HK-2 (cell line): ENCODE measurements at regions not wholly inside any gene's neighbourhood (a gene's known extent, or its start where the extent isn't known, plus 50 kb on each side); places are given as distances from the start of the nearest gene placed in this dataset.

Experiments used
- DNase-seq: peaks from one replicate; pipeline ENCODE4 v3.0.0-alpha.2; 2018; ENCODE audit not compliant: unreplicated experiment

DNA sequence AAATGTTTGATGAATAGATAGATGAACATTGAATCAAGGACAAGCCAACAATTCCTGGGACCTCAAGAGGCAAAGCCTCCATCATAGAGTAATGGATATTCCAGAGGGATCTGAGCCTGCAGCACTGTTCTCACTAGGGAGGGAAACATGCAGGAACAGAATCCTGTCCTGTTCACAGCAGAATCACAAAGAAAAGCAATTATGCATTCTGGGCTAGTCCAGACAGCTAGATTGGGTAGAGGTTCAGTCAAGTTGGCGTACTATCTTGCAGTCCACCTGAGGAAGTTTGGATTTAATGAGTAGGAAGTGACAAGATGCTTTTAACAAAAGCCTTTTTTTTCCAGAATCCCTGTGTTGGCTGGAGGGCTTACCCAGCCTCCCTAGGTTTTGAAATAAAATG, 314.5 kb upstream of the SEMA6D start:
- no peak for DNase-seq

DNA sequence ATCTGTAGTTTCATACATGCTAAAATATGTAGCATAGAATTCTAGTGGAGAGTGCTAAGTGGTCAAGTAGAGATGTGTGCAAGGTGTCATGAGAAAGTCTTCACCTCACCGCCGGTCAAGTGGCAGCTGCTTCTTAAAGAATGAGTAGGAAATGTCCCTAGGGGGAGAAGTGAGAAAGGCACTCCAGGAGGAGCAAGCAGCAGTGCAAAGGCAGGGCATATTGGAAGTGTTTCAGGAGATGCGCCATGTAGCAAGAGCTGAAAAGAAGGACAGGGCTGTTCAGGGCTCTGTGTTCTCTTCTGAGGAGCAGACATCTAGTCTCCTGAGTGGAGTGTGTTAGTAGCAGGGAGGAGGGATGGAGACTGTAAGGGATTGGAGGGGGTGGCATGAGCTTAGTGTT, 312.4 kb upstream of the SEMA6D start:
- no peak for DNase-seq

DNA sequence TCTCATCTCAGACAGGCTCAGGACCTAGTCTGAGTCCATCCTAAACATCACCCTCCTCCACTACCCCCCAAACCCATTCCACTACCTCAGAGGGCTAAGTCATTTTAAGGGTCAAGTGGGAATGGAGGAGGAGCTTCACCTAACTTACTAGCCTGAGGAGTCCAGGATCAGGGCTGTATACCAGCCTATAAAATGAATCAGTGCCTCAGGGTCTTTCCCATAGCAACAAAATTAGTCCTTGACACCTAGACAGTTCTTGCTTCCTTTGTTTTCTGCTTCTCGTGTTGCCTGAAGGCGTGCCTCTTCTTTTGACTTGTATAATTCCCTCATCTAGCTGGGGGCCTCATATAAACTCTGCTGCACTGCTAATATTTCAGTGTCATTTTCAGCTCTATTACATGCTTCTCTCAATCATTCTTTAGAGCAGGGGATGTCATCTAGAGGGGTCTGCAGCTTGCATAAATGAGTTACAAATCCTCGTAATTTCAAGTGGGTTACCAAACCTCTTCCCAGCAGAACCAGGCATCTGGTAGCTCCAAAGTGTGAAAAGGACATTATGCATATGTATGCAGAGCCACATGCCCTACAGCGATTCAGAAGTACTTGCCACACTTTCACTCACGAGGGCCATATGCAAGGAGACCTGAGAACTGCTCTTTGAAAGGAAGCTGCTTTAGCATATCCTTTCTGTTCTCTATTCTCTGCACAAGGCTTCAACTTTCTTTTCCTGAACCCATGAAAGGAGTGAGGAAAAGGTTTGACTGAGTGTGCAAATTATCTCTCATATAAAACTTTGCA, 311.7 kb upstream of the SEMA6D start:
- DNase-seq: no peak

DNA sequence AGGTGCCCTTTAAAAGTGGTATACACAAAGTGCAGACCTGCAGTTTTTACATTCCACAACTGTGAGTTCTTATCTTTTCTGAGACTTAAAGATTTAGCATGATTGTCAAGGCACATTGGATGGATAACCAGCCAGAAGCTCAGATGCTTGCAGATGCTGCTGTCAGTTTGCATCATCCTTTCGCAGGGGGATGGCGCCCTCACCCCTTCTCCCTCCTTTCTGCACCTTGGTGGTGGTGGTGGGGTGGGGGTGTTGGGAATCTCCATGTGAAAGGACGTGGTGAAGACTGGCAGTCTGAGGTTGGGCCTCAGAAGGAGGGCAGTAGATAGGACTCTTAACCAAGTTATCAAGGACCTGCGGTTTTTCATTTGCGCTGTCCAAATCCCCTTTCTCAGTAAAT, 309.6 kb upstream of the SEMA6D start:
- DNase-seq: no peak

DNA sequence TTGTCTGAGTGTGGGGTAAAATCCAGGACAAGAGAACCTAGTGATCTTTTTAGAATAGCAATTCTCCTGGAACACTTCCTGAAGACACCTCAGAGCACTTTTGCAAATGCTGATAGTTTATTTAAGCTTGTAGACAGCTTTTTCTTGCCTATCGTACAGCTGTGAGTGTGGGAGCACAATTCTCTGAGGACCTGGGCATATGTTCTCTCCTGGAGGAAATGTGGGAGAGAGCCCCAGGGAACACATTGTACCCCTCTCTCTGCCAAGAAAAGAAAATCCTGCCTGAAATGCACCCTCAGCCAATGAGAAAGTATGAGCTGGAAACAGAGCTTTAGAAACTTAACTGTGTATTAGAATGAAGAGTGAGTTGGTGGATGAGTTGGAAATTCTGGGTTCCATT, 308.3 kb upstream of the SEMA6D start:
- DNase-seq: no peak

DNA sequence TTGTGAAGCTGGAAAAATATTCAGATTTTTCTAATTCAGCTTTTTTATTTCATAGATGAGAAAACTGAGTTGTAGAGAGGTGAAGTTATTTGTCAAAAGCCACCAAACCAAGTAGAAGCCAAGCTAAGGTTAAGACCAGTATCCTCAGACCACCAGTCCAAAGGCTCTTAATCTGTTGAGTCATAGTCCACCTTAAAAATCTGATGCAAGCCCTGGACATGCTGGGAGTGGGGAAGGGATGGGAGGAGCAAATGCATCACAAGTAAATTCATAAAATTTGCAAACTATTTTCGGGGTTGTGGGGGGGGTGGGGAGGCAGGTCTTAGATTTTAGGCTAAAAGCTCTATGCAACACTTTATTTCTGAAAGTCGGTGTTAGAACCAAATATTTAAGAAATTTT, 307.7 kb upstream of the SEMA6D start:
- no peak for DNase-seq

DNA sequence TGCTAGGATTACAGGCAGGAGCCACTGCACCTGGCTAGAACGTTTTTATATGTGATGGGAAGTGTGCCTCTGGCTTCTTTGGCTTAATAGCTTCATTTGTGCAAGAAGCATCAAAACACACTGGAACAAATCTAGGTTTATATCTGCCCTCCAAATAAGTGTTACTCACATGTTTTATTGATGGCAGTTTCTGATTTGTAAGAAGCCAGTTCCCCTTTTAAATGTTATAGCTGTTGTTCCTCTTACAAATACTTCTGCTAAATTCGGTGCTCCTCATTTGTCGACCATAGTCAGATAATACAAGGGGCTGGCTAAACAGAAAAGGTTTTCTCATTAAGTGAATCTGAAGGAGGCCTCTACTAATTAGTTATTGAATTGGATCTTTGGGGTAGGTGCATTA, 307.1 kb upstream of the SEMA6D start:
- no peak for DNase-seq

DNA sequence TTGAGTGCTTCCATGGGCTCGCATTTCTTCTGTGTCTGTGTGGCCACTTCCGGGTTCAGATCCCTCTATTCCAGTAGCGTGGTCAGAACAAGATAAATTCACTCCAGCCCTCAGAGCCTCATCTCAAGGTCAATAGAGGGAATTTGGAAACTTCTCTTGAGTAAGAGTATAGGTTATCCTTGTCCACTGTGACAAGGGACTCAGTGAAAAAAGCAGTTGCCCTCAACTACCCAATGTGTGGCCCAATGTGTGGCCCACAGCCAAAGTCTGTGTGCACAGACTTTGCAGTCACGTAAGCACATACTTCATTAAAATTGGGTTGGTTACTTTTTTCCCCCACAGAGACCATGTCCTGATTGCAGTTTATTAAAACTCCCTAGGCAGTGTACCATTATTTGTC, 305.6 kb upstream of the SEMA6D start:
- no peak for DNase-seq

DNA sequence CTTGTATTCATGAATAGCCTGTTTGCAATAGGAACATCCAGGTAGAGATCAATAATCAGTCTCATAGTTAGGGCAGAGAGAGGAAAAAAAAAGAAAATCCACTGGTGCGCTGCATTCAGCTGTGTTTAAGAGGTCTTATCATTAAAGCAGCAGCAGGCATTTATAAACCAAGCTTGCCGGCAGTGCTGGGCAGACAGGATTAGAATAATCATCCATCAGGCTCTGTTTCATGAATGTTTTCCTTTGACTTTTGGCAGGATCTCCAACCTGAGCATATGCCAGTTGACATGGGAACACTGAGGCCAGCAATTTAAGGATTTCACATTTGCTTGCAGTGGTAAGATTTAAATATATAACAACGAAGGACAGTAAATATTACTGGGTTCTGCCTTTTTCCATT, 305.2 kb upstream of the SEMA6D start:
- DNase-seq: no peak

DNA sequence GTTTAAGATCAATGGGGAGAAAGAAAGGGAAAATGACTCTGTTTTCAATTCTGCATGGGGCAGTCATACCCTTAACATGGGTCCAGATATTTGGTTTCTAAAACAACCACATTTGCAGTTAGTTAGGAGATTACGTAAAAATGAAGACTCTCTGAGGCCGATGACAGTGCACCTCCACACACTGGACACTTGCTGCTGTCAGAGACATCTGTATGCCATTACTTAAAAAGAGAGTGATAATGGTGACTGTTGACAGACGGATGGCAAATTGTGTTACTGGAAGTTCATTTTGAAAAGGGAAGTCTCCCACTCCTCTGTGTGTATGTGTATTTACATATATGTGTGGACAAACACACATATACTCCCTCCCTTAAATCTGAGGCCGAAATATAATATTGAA, 304.5 kb upstream of the SEMA6D start:
- DNase-seq: no peak

DNA sequence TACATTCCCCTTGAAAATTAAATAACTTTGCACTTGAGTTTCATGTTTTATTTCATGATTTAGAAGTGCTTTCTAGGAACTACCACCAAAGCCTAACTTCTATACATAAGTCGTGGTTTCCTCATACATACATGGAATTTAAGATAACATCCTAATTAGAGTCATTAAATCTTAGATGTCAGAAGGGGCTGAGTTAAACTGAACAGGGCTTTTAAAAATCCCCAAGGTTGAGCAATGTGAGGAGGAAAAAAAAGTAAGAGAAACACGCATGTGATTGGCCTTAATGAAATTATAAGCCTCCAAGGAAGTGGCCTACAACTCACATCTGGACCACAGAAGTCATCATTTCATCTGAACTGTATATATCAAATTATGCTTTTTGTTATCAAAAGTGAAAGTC, 303.1 kb upstream of the SEMA6D start:
- DNase-seq: no peak

DNA sequence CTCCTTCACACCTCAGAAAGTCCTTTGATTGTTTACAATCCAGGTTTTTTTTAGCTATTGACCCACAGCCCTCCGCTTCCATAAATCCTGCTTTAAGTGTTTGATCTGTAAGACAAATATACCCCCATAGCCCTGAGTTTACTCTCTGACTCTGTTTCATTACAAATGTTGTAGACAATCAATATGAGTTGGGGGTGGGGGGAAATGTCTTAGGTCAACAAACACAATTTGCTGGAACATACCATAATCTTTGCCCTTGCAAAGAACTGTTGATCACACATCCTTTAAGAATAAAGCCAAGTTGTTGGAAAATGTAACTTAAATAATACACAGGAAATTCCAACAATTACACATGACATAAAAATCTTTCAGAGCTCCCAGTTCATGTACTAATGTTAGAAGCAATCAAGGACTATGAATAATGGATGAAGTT, 301.8 kb upstream of the SEMA6D start:
- no peak for DNase-seq

DNA sequence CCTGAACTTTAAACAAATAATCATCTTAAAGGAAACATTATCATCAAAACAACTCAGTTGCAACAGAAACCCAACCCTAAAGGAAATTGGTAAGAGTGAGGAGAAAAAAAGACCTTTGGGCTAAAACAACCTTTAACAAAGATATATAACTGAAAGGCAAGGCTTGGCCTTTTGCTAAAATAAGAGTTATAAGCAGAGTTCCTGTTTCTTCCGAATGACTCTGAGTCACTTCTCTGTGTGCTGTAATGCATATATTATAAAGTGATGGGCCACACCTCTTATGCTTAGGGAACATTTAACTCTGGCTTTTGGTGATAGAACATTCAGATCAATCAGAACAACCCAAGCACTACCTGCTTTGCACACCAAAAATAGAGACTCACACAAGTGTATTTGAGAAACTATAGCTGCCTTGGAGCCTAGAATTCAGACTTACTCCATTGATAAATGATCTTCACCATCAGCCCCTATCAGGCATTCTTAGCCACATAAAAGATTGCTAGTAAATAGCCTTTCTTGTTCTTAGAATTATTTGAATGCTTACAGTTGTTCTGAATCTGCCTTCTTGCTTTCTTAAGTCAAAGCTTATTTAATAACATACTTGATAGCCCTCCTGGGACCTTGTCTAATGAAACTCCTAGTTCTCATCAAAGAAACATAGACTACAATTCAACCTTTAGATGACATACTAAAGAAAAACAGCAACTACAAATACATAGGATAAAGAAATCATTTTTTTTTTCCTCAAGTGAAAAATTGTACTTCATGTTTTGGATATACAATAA, 294.2 kb upstream of the SEMA6D start:
- no peak for DNase-seq

DNA sequence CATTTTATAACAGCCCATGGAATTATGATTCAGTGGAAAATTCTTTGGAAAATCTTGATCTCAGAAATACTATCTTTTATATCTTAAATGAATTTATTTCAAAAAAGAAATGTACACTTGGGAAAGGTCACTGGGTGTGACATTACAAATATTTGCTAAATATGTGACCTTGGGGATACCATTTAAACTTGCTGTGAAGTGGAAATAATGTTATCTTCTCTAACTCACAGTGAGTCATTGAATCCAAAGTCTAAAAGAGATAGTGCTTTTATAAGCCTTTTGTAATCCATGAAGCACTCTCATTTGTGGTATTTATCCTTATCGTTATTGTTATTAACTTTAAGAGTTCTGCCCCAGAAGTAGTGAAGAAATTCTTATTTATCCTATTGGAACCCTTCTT, 289.8 kb upstream of the SEMA6D start:
- no peak for DNase-seq

DNA sequence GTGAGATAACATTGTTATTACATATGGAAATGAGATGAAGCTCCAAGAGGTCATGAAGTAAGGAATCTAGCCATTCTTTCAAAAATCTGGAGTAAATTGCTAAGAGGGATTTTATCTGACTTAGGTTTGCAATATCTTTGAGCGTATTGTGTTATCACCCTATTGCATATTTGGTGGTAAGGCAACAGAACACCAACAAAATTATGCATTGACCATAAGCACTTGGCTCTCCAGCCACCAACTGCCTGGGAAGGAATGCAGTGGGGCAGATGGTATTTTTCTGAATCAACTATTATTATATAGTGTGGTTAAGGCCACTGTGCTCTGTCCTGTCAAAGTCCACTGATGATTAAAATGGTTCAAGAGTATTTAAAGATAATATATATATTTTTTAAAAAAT, 287.9 kb upstream of the SEMA6D start:
- DNase-seq: no peak

DNA sequence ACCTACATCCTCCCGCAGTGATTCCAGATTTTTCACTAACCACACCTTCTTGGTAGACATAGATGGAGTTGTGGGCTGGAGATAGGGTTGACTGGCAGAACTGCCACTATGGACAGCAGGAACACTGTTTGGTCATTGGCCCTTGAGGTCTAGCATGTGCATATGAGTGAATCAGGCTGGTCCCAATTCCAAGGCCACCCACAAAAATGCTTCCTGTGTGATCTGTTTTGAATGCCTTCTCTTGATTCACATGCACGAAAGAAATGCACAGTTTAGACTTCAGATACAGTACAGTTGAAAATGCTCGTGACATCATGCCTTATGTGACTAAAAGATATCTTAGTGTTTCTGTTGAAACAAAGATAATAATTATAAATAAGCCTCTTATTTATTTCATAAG, 285.8 kb upstream of the SEMA6D start:
- DNase-seq: no peak

DNA sequence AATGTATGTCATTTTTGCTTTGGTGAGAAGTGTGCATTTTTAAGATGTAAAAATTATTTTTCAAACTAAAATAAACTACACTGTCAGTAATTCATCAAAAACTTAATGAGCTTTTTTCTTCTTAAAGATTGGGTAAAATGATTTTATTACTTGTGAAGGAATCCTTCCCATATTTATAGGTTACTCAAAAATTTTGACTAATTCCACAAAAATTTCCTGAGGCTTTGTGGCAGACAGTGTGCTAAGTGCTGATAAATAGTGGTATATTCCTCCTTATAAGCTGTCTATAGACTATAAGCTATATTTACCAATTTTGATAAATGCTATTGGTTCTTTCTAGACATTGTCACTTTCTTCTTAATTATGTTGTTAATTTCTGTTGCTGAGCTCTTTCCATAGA, 284.5 kb upstream of the SEMA6D start:
- no peak for DNase-seq

DNA sequence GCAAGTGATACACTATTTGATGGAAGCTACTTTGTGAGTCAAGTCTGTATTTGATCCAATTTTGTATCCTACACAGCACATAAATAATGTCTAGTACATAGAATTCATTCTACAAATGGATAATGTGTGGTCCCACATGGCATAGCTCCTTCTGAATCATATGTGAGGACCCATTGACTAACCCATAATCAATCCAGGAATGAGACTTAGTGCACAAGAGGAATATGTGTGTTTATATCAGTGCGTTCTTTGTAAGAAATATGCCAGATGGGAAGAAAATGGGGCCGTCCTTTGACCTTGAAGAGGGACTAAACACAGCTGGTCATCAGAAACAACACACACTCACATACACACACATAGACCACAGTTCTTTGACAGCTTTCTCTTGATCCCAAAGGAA, 282.7 kb upstream of the SEMA6D start:
- DNase-seq: no peak

DNA sequence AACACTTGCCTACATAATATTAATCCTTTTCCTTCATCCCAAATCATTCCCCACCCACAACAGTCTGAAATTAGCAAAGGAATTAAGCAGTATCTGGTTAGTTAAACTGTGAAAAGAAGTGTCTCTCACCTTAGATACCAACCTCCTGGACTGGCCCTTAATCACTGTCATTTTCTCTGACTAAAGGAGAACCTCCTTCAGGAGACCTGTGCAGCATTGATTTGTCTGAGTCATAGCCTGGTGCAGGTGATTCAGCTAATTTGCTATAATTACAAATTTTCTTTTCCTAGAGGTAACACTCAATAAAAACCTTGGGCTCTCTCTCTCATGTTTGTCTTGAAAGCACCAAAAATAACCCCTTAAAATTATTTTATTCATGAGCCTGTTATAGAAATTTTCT, 279.8 kb upstream of the SEMA6D start:
- DNase-seq: no peak

DNA sequence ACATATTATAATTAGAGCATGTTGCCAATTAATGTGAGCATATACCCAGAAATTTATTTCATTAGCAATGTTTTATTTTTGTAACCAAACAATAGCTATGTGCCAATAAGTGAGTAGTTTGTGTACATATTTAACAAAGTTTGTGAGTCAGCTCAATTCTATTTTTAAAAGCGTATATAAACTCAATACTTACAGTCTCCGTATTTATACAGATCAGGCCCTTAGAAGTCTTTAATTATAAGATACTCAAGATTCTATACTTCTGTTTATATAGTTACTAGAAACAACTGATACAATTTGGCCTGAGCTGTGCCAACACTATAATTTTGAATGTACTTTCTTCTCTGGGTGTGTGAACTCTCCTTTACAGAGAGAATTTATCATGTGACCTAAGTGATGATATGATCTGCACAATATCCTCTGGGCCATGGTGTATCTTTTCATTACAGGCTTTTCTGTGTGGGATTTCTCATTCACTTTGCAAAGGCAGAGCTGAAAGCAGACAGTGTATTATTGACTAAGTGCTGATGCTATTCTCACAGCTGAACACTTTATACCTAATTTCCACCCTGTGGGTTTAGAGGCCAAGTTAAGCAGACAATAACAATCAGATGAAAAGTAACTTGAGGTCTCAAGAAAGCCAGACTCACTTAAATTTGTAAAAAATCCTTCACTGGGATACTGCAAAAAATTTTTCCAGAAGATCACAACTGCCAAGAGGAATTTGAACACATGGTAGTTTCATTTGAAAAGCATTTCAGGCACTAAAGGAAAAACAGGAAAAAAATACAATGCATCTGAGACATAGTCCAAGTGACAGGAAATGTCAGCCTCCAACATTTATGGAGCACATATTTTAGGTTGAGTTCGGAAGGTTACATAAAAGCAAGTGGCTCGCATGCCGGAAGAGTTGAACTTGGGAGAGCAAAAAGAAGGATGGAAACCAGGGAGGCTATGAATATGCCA, 277.9 kb upstream of the SEMA6D start:
- no peak for DNase-seq

DNA sequence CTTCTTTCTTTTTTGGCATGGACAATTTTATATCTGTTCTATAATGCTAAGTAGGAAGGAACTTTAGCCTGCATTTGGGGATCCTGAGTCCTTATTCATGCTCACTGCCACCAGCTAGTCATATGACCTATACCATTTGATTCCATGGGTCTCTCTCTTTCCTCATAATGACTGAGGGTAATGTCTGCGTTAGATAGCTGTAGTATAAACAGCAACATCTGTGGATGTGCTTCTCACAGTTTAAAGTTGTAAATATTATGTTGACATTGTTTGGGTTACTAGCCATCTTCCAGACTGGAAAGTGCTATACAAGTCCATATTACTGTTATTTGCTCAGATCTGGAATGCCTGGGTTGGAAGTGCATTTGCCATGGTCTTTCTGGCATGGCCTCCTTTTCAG, 274.9 kb upstream of the SEMA6D start:
- no peak for DNase-seq

DNA sequence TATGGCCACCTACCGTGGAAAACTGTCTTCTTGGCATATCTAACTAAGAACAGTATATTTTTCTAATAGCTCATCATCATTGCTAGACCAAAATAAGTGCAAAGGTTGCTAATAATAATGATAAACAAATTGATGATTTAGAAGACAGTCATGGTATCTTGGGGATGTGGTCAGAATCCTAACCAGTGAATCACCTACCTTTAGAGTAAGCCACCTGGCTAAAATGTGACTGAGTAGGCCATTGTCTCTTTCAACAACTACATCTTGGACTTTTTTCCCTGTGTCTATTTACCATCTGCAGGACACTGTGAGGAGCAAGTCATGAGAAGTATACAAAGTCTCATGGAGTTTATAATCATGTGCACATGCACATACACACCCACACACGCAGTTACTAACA, 273.5 kb upstream of the SEMA6D start:
- DNase-seq: no peak
